DND-41 (cell line): ENCODE measurements at regions not wholly inside any gene's neighbourhood (a gene's known extent, or its start where the extent isn't known, plus 50 kb on each side); places are given as distances from the start of the nearest gene placed in this dataset.

Experiments
- EZH2 ChIP-seq: IDR thresholded peaks from 3 replicates; pipeline ENCODE4 v1.6.1; 2012; ENCODE audit warnings: borderline replicate concordance, low read depth, mild to moderate bottlenecking, moderate library complexity, low read length, inconsistent platforms; ENCODE audit not compliant: severe bottlenecking
- TF ChIP-seq, protein P1 (sequence below): IDR thresholded peaks from 2 replicates; pipeline ENCODE4 v1.5.1; 2012; ENCODE audit warnings: borderline replicate concordance, low read length, moderate library complexity, mild to moderate bottlenecking; ENCODE audit not compliant: poor library complexity, severe bottlenecking; ENCODE audit errors: extremely low read depth

DNA sequence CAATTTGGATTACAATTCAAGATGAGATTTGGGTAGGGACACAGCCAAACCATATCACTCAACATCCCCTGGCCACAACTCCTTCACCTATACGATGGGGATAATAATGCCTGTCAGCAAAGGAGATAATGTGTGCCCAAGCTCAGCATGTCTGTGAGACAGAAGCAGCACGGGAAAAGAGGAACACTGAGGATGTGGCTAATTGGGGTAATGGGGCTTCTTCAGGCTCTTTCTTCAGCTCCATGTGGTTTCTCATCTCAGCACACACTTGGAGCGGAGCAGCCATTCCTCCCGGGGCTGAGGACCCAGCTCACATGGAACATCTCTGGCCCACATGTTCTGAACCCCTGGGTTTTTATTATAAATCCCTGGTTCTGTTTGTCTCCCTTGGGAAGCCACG lies 136.0 kb upstream of the NAMPT start:
- TF ChIP-seq, protein P1, sequence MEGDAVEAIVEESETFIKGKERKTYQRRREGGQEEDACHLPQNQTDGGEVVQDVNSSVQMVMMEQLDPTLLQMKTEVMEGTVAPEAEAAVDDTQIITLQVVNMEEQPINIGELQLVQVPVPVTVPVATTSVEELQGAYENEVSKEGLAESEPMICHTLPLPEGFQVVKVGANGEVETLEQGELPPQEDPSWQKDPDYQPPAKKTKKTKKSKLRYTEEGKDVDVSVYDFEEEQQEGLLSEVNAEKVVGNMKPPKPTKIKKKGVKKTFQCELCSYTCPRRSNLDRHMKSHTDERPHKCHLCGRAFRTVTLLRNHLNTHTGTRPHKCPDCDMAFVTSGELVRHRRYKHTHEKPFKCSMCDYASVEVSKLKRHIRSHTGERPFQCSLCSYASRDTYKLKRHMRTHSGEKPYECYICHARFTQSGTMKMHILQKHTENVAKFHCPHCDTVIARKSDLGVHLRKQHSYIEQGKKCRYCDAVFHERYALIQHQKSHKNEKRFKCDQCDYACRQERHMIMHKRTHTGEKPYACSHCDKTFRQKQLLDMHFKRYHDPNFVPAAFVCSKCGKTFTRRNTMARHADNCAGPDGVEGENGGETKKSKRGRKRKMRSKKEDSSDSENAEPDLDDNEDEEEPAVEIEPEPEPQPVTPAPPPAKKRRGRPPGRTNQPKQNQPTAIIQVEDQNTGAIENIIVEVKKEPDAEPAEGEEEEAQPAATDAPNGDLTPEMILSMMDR = no peak
- no peak for TF ChIP-seq EZH2
